Liver (tissue), 3 donors: ENCODE measurements at regions not wholly inside any gene's neighbourhood (a gene's known extent, or its start where the extent isn't known, plus 50 kb on each side); places are given as distances from the start of the nearest gene placed in this dataset.

Source experiments
- GABPA ChIP-seq, 2 donors: IDR thresholded peaks in 1 of 2; conservative IDR thresholded peaks in 1 of 2; 2 replicates each; pipeline ENCODE4 v1.6.1; 2016; ENCODE audit warnings: antibody characterized with exemption in 2 of 2, mild to moderate bottlenecking in 1 of 2, moderate library complexity in 1 of 2
- JUND ChIP-seq, 2 donors: IDR thresholded peaks; 2 replicates each; pipeline ENCODE4 v1.6.1; 2016; ENCODE audit warnings: antibody characterized with exemption in 2 of 2
- RAD21 ChIP-seq, 2 donors: IDR thresholded peaks; 2 replicates each; pipeline ENCODE4 v1.6.1; 2016; ENCODE audit warnings: antibody characterized with exemption in 2 of 2, mild to moderate bottlenecking in 2 of 2
- RXRA ChIP-seq, 2 donors: IDR thresholded peaks; 2 replicates each; pipeline ENCODE4 v1.6.1; 2017 to 2018; ENCODE audit warnings: antibody characterized with exemption in 2 of 2, mild to moderate bottlenecking in 1 of 2
- SP1 ChIP-seq: IDR thresholded peaks from 2 replicates; pipeline ENCODE4 v1.6.1; 2018; ENCODE audit warnings: antibody characterized with exemption, mild to moderate bottlenecking
- YY1 ChIP-seq: IDR thresholded peaks from 2 replicates; pipeline ENCODE4 v1.6.1; 2016; ENCODE audit warnings: antibody characterized with exemption, mild to moderate bottlenecking
- TF ChIP-seq, protein P1 (sequence below): fragments of 150-350 bp; IDR thresholded peaks from 2 replicates; pipeline ENCODE4 v1.5.1; 2017; ENCODE audit warnings: improper control_type of control experiment, low read depth, low read length; ENCODE audit not compliant: missing input control
- TF ChIP-seq, protein P2 (sequence below): IDR thresholded peaks from 2 replicates; pipeline ENCODE4 v1.6.1; 2016; ENCODE audit warnings: antibody characterized with exemption, mild to moderate bottlenecking
- TF ChIP-seq, protein P3 (sequence below): IDR thresholded peaks from 2 replicates; pipeline ENCODE4 v1.6.1; 2016; ENCODE audit warnings: antibody characterized with exemption
- TF ChIP-seq, protein P4 (sequence below): IDR thresholded peaks from 2 replicates; pipeline ENCODE4 v1.6.1; 2016; ENCODE audit warnings: antibody characterized with exemption
- donor health status: healthy.
- donor health status: healthy.

DNA sequence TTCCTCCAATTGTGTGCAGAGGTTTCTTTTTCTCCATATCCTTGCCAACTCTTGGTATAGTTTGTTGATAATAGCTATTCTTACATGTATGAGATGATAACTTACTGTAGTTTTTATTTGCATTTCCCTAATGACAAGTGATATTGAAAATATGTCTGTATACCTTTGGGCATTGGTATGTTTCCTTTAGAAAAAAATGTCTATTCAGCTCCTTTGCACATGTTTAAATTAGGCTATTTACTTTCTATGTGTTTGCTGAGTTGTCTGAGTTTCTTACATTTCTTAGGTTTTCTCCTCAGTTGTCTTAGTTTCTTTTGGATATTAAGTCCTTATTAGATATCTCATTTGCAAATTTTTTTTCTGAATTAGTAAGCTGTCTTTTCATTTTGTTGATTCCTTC, 487.3 kb upstream of the EPHA5 start:
- TF ChIP-seq YY1 (no peak), RAD21 (IDR thresholded peaks at IDR 0.05) (no peak), RXRA (IDR thresholded peaks at IDR 0.05) (no peak), SP1 (no peak), GABPA (IDR thresholded peaks at IDR 0.05 in 1 of 2, conservative IDR thresholded peaks at IDR 0.05 in 1 of 2) (no peak), JUND (IDR thresholded peaks at IDR 0.05) (no peak)
- TF ChIP-seq, protein P1, sequence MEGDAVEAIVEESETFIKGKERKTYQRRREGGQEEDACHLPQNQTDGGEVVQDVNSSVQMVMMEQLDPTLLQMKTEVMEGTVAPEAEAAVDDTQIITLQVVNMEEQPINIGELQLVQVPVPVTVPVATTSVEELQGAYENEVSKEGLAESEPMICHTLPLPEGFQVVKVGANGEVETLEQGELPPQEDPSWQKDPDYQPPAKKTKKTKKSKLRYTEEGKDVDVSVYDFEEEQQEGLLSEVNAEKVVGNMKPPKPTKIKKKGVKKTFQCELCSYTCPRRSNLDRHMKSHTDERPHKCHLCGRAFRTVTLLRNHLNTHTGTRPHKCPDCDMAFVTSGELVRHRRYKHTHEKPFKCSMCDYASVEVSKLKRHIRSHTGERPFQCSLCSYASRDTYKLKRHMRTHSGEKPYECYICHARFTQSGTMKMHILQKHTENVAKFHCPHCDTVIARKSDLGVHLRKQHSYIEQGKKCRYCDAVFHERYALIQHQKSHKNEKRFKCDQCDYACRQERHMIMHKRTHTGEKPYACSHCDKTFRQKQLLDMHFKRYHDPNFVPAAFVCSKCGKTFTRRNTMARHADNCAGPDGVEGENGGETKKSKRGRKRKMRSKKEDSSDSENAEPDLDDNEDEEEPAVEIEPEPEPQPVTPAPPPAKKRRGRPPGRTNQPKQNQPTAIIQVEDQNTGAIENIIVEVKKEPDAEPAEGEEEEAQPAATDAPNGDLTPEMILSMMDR: no peak
- TF ChIP-seq, protein P2, sequence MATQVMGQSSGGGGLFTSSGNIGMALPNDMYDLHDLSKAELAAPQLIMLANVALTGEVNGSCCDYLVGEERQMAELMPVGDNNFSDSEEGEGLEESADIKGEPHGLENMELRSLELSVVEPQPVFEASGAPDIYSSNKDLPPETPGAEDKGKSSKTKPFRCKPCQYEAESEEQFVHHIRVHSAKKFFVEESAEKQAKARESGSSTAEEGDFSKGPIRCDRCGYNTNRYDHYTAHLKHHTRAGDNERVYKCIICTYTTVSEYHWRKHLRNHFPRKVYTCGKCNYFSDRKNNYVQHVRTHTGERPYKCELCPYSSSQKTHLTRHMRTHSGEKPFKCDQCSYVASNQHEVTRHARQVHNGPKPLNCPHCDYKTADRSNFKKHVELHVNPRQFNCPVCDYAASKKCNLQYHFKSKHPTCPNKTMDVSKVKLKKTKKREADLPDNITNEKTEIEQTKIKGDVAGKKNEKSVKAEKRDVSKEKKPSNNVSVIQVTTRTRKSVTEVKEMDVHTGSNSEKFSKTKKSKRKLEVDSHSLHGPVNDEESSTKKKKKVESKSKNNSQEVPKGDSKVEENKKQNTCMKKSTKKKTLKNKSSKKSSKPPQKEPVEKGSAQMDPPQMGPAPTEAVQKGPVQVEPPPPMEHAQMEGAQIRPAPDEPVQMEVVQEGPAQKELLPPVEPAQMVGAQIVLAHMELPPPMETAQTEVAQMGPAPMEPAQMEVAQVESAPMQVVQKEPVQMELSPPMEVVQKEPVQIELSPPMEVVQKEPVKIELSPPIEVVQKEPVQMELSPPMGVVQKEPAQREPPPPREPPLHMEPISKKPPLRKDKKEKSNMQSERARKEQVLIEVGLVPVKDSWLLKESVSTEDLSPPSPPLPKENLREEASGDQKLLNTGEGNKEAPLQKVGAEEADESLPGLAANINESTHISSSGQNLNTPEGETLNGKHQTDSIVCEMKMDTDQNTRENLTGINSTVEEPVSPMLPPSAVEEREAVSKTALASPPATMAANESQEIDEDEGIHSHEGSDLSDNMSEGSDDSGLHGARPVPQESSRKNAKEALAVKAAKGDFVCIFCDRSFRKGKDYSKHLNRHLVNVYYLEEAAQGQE: no peak
- TF ChIP-seq, protein P3, sequence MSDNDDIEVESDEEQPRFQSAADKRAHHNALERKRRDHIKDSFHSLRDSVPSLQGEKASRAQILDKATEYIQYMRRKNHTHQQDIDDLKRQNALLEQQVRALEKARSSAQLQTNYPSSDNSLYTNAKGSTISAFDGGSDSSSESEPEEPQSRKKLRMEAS: no peak
- TF ChIP-seq, protein P4, sequence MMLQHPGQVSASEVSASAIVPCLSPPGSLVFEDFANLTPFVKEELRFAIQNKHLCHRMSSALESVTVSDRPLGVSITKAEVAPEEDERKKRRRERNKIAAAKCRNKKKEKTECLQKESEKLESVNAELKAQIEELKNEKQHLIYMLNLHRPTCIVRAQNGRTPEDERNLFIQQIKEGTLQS: no peak
